ENCODE measurements at regions not wholly inside any gene's neighbourhood (a gene's known extent, or its start where the extent isn't known, plus 50 kb on each side); places are given as distances from the start of the nearest gene placed in this dataset.

DNA sequence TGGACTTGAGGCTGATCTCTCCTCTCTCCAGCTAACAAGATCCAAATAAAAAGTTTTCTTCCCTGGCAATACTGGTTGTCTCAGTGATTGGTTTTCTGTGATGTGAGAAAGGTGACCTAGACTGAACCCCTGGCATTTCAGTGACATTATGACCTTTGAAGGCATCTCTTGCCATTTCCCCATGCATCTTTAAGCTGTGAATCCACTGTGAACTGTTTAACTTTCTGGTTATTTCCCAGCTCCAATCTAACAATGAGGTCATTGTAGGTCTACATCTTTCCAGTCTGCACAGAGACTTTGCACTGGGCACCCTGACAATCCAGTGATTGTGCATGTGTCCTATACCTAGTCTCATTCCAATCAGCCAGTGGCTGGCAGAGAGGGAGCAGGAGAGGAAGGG, 155.9 kb upstream of the NUDT4 start:
- Histone ChIP-seq H3K9ac (ENCODE audit: insufficient read depth, low read length) (no peak overlapping the region), H3K9me3 (ENCODE audit: control insufficient read depth, insufficient read depth, low read depth, low read length) (no peaks in the 10 kb centered on the region), H3K4me2 (ENCODE audit: extremely low read depth, insufficient read depth, low read length) (no peak overlapping the region), H3K27me3 (ENCODE audit: control insufficient read depth, insufficient read depth, low read length) (no peaks in the 10 kb centered on the region), H4K20me1 (ENCODE audit: control insufficient read depth, extremely low read depth, insufficient read depth, low read length) (no peaks in the 10 kb centered on the region), H3K4me1 (ENCODE audit: control insufficient read depth, extremely low read depth, insufficient read depth, low read length) (no peaks in the 10 kb centered on the region), H3K79me2 (ENCODE audit: control insufficient read depth, insufficient read depth, low read length) (no peaks in the 10 kb centered on the region), H3K36me3 (ENCODE audit: control insufficient read depth, insufficient read depth, low read length) (no peaks in the 10 kb centered on the region), H2AFZ (ENCODE audit: low read length) (no peak overlapping the region), H3K27ac (ENCODE audit: insufficient read depth, low read length) (no peak overlapping the region), H3K4me3 (replicated peaks in 1 of 4; ENCODE audit: control extremely low read depth in 1 of 4, insufficient read depth in 1 of 4, low read depth in 3 of 4, low read length in 4 of 4) (no peak overlapping the region)
- TF ChIP-seq, protein P1, sequence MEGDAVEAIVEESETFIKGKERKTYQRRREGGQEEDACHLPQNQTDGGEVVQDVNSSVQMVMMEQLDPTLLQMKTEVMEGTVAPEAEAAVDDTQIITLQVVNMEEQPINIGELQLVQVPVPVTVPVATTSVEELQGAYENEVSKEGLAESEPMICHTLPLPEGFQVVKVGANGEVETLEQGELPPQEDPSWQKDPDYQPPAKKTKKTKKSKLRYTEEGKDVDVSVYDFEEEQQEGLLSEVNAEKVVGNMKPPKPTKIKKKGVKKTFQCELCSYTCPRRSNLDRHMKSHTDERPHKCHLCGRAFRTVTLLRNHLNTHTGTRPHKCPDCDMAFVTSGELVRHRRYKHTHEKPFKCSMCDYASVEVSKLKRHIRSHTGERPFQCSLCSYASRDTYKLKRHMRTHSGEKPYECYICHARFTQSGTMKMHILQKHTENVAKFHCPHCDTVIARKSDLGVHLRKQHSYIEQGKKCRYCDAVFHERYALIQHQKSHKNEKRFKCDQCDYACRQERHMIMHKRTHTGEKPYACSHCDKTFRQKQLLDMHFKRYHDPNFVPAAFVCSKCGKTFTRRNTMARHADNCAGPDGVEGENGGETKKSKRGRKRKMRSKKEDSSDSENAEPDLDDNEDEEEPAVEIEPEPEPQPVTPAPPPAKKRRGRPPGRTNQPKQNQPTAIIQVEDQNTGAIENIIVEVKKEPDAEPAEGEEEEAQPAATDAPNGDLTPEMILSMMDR (conservative IDR thresholded peaks at IDR 0.05 in 1 of 2, IDR thresholded peaks at IDR 0.05 in 1 of 2; ENCODE audit: low read depth in 1 of 2, low read length in 2 of 2): no peak
- no peak for TF ChIP-seq EZH2 (IDR thresholded peaks at IDR 0.05; ENCODE audit: low read length, missing control alignments)
- DNase-seq (ENCODE audit: low read depth in 2 of 2): no peak

- TF ChIP-seq, protein P1 (conservative IDR thresholded peaks at IDR 0.05 in 1 of 2, IDR thresholded peaks at IDR 0.05 in 1 of 2; ENCODE audit: low read depth in 1 of 2, low read length in 2 of 2): no peak
- no peak for TF ChIP-seq EZH2 (IDR thresholded peaks at IDR 0.05; ENCODE audit: low read length, missing control alignments)
- H4K20me1 ChIP-seq (ENCODE audit: control insufficient read depth, extremely low read depth, insufficient read depth, low read length): no peaks in the 10 kb centered on the region
- DNase-seq (ENCODE audit: low read depth in 2 of 2): peak in 1 of 2 donors; percentile 51
Observed at GRCh38 chr12:93223440-93224426, 154.0 kb upstream of the NUDT4 start.

GRCh38 chr12:93225094-93225493, 152.6 kb upstream of the NUDT4 start:
- H3K36me3 ChIP-seq (ENCODE audit: control insufficient read depth, insufficient read depth, low read length): no peaks in the 10 kb centered on the region
- no peak overlapping the region for H3K27ac ChIP-seq (ENCODE audit: insufficient read depth, low read length)
- no peaks in the 10 kb centered on the region for H4K20me1 ChIP-seq (ENCODE audit: control insufficient read depth, extremely low read depth, insufficient read depth, low read length)
- H3K4me3 ChIP-seq (replicated peaks in 1 of 4; ENCODE audit: control extremely low read depth in 1 of 4, insufficient read depth in 1 of 4, low read depth in 3 of 4, low read length in 4 of 4): no peak overlapping the region
- H3K9me3 ChIP-seq (ENCODE audit: control insufficient read depth, insufficient read depth, low read depth, low read length): no peaks in the 10 kb centered on the region
- DNase-seq (ENCODE audit: low read depth in 2 of 2): no peak
- H3K4me2 ChIP-seq (ENCODE audit: extremely low read depth, insufficient read depth, low read length): no peak overlapping the region
- H3K4me1 ChIP-seq (ENCODE audit: control insufficient read depth, extremely low read depth, insufficient read depth, low read length): peaks cover 6% of the 10 kb centered on the region
- H3K79me2 ChIP-seq (ENCODE audit: control insufficient read depth, insufficient read depth, low read length): no peaks in the 10 kb centered on the region
- H3K27me3 ChIP-seq (ENCODE audit: control insufficient read depth, insufficient read depth, low read length): no peaks in the 10 kb centered on the region
- no peak overlapping the region for H2AFZ ChIP-seq (ENCODE audit: low read length)
- TF ChIP-seq, protein P1 (conservative IDR thresholded peaks at IDR 0.05 in 1 of 2, IDR thresholded peaks at IDR 0.05 in 1 of 2; ENCODE audit: low read depth in 1 of 2, low read length in 2 of 2): no peak
- no peak for TF ChIP-seq EZH2 (IDR thresholded peaks at IDR 0.05; ENCODE audit: low read length, missing control alignments)
- no peak overlapping the region for H3K9ac ChIP-seq (ENCODE audit: insufficient read depth, low read length)

More at GRCh38 chr12:93223440-93224426, 154.0 kb upstream of the NUDT4 start:
- H3K4me3 ChIP-seq (replicated peaks in 1 of 4; ENCODE audit: control extremely low read depth in 1 of 4, insufficient read depth in 1 of 4, low read depth in 3 of 4, low read length in 4 of 4): no peak overlapping the region
- H3K9ac ChIP-seq (ENCODE audit: insufficient read depth, low read length): no peak overlapping the region
- no peak overlapping the region for H2AFZ ChIP-seq (ENCODE audit: low read length)
- H3K27me3 ChIP-seq (ENCODE audit: control insufficient read depth, insufficient read depth, low read length): no peaks in the 10 kb centered on the region
- H3K4me1 ChIP-seq (ENCODE audit: control insufficient read depth, extremely low read depth, insufficient read depth, low read length): no peaks in the 10 kb centered on the region
- H3K4me2 ChIP-seq (ENCODE audit: extremely low read depth, insufficient read depth, low read length): no peak overlapping the region
- no peaks in the 10 kb centered on the region for H3K36me3 ChIP-seq (ENCODE audit: control insufficient read depth, insufficient read depth, low read length)
- no peak overlapping the region for H3K27ac ChIP-seq (ENCODE audit: insufficient read depth, low read length)
- no peaks in the 10 kb centered on the region for H3K9me3 ChIP-seq (ENCODE audit: control insufficient read depth, insufficient read depth, low read depth, low read length)
- H3K79me2 ChIP-seq (ENCODE audit: control insufficient read depth, insufficient read depth, low read length): no peaks in the 10 kb centered on the region
